ENCODE measurements at regions not wholly inside any gene's neighbourhood (a gene's known extent, or its start where the extent isn't known, plus 50 kb on each side); places are given as distances from the start of the nearest gene placed in this dataset.

DNA sequence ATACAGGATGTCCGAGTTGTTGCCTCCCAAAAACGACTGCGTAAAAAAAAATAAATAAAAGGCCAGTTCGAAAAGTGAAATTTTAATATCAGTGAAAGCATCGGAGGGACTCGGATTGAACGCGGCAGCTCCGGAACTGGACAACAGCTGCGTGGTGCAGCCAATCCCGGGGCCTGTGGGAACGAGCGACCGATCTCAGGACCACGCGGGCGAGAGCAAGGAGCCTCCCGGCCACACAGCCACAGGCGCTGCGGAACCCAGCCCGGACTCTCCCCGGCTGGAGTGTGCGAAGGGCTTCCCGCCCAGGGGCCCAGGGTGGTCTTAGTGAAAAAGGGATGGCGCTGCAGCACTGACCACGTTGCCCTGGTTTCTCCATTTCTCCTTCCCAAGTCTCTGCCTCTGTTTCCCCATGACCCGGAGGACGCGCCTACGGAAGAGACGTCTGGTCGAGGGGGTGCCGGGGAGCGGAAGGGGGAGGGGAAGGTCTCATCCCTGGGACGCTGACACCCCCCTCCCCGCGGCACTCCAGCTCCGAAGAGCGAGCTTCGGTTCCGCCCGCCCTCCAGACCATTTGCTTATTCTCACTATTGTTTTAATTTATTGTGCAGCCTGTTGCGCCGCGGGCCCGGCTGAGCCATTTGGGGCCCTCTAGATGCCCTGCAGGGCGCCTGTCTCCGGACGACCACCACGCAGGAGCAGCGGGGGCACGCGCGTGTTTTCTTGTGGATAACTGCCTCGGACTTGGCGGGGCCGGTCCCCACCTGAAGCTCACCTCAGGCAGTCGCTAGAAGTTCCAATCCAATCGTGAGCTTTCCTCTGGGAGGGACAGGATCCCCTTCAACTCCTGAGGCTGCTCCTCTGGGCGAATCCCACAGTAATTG lies 303.0 kb downstream of the PARP8 start:
- peaks cover 7% of the 10 kb centered on the region for H3K36me3 Mint-ChIP-seq
- no peak for ATAC-seq (ENCODE audit: low read depth)
- DNase-seq (ENCODE audit: low spot score in 2 of 2): no peak
- H3K4me3 Mint-ChIP-seq: no peak overlapping the region
- H3K27me3 Mint-ChIP-seq: peaks cover 34% of the 10 kb centered on the region
- H3K27ac Mint-ChIP-seq: no peak overlapping the region
- peaks cover 7% of the 10 kb centered on the region for H3K9me3 Mint-ChIP-seq
- peaks cover 24% of the 10 kb centered on the region for H3K4me1 Mint-ChIP-seq

DNA sequence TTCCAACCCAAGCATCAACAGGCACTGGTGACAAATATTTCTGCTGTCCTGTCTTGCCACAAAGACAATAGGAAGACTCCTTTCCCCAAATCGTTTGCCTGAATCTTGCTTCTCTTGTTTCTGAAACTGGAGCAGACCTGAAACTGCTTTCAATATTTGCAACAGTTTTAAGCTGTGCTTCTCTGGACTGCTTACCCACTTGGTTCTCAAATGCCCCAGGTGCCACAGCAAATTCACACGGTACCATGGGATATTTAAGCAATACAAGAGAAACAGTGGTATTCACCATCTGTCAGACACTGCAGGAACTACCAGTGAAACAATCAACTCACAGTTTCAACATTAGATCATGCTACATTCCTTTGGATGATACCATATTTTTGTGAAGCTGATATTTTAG lies 309.4 kb downstream of the PARP8 start:
- Mint-ChIP-seq H3K4me3 (no peak overlapping the region), H3K4me1 (no peaks in the 10 kb centered on the region), H3K27me3 (peaks cover 8% of the 10 kb centered on the region), H3K9me3 (no peaks in the 10 kb centered on the region), H3K27ac (no peak overlapping the region), H3K36me3 (no peaks in the 10 kb centered on the region)
- DNase-seq (ENCODE audit: low spot score in 2 of 2) (no peak), ATAC-seq (ENCODE audit: low read depth) (no peak)

DNA sequence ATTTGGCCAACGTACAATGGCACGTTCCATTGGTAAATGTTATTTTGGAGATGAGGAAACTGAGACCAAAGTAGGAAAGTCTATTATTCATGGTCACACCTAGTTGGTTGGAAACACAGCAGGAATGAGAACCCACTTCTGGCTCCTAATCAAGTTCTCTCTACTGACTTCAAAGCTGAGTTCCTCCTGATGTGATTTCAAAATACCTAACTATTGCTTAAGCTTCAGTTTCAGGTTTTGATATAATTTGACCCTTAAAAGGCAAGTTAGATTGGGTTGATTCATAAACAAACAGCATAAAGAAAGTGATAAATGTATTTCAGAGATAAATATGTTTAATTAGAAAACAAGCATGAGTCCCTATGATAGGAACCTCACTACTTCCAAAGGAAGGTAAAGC lies 312.5 kb downstream of the PARP8 start:
- DNase-seq (ENCODE audit: low spot score in 2 of 2): no peak
- peaks cover 7% of the 10 kb centered on the region for H3K27me3 Mint-ChIP-seq
- no peaks in the 10 kb centered on the region for H3K36me3 Mint-ChIP-seq
- H3K4me3 Mint-ChIP-seq: no peak overlapping the region
- no peaks in the 10 kb centered on the region for H3K4me1 Mint-ChIP-seq
- no peak for ATAC-seq (ENCODE audit: low read depth)
- no peaks in the 10 kb centered on the region for H3K9me3 Mint-ChIP-seq
- no peak overlapping the region for H3K27ac Mint-ChIP-seq

DNA sequence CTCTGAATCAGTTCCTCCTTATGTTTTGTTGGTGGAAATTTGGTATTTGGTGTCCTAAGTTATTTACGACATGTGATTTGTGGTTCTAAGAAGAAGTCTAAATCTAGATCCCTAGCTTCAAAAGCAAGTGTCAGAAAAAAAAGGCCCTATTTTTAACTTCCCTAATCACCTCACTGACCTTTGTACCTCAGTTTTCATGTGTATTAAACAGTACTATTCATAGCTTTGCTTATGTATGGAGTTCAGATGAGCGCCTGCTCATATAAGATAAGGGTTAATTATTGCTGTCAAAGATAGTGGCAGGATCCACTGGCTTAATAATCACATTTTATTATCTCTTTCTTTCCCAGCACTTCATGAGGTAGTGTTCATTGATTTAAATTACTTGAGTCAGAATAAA lies 318.2 kb downstream of the PARP8 start:
- H3K27ac Mint-ChIP-seq: no peak overlapping the region
- peaks cover 2% of the 10 kb centered on the region for H3K27me3 Mint-ChIP-seq
- H3K4me3 Mint-ChIP-seq: no peak overlapping the region
- H3K9me3 Mint-ChIP-seq: no peaks in the 10 kb centered on the region
- H3K4me1 Mint-ChIP-seq: no peaks in the 10 kb centered on the region
- ATAC-seq (ENCODE audit: low read depth) (no peak), DNase-seq (ENCODE audit: low spot score in 2 of 2) (no peak)
- no peaks in the 10 kb centered on the region for H3K36me3 Mint-ChIP-seq

DNA sequence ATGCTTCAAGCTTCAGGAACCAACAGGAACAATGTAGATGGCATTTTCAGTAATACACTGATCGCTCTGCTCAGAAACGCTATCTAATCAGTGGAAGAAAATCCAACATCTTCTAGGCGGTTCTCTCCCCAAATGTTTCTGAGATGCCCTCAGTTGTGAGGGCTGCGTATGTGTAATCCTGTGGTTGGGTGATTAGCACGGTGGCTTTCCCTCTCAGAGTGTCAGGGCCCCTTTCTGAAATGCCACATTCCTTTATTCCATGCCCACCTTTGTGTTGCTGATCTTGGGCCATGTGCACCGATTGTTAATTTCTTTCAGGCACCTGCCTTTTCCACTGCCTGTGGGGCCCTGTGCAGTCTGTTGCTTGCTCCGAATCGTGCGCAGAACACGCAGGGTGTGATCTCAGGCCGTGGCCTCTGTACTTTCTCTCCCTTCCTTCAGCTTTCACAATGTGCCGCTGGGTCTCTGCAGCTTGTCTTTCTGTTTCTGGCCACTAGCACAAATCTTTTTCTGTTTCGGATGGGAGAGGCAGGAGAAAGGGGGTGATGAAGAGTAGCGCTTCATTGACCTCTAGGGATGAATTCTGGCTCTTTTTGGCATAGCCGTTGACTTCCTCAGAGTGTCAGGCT lies 324.0 kb downstream of the PARP8 start:
- H3K4me1 Mint-ChIP-seq: no peaks in the 10 kb centered on the region
- no peaks in the 10 kb centered on the region for H3K36me3 Mint-ChIP-seq
- no peak overlapping the region for H3K27ac Mint-ChIP-seq
- H3K27me3 Mint-ChIP-seq: peaks cover 5% of the 10 kb centered on the region
- DNase-seq (ENCODE audit: low spot score in 2 of 2) (no peak), ATAC-seq (ENCODE audit: low read depth) (no peak)
- H3K4me3 Mint-ChIP-seq: no peak overlapping the region
- H3K9me3 Mint-ChIP-seq: no peaks in the 10 kb centered on the region

DNA sequence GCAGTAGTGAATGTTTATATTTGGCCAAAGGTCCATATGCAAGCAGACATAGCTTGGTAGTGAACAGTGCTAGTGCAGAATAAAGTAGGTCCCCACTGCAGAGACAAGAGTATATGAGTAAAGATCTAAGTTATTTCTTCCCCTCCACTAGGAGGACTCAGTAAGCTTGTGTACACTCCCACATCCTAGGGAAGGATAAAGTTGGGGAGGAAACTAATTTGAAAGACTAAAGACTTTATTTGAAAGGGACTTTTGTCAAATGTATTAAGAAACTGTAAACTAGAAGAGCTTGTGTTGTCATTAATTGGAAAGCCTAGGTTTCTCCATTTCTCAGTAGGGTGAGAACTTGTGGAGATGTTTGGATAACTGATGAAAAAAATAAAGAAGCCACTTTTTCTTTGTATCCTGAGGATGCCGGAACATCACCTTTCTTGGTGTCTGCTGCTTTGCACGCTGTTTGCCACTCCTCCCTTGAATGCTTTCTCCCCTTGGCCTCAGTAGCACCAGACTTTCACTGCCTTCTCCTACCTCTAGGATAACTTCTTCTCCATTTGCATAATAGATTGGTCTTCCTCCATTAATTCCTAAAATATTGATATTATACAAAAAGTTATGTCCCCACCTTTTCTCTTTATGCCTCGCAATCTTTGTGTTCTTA lies 329.0 kb downstream of the PARP8 start:
- Mint-ChIP-seq H3K4me1 (no peaks in the 10 kb centered on the region), H3K27ac (no peak overlapping the region), H3K36me3 (no peaks in the 10 kb centered on the region), H3K27me3 (peaks cover 3% of the 10 kb centered on the region), H3K4me3 (no peak overlapping the region), H3K9me3 (no peaks in the 10 kb centered on the region)
- no peak for DNase-seq (ENCODE audit: low spot score in 2 of 2)
- no peak for ATAC-seq (ENCODE audit: low read depth)

DNA sequence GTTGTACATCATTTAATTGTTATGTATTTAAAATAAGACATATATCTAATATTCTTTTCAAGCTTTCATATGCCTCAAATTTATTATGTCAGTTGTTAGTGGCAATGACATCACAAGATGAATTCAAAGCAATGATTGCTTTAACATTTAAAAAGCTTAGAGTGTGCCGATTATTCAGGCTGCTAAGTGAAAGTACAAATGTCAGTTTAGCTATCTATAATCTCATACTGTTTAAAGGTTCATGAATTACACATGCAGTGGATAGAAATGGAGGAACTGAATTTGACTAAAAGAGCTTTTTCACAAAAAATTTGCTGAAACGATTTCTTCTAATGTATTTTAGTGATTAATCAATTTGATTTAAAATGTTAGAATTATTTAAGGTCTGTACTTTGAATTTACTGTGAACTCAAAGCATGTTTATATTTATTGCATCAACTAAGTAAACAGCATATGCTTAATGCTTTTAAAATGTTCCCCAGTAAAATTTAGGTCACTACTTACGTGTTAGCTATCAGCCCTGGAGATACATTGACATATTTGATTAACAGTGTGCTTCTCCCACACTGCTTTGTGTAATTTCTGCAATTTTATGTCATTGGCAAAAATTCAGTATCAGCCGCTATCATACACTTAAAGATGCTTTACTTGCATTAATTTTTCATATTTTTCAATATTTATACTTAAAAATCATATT lies 334.9 kb downstream of the PARP8 start:
- Mint-ChIP-seq H3K4me1 (no peaks in the 10 kb centered on the region), H3K36me3 (no peaks in the 10 kb centered on the region), H3K27ac (no peak overlapping the region), H3K4me3 (no peak overlapping the region), H3K27me3 (no peaks in the 10 kb centered on the region), H3K9me3 (peaks cover 1% of the 10 kb centered on the region)
- DNase-seq (ENCODE audit: low spot score in 2 of 2): no peak
- ATAC-seq (ENCODE audit: low read depth): no peak

DNA sequence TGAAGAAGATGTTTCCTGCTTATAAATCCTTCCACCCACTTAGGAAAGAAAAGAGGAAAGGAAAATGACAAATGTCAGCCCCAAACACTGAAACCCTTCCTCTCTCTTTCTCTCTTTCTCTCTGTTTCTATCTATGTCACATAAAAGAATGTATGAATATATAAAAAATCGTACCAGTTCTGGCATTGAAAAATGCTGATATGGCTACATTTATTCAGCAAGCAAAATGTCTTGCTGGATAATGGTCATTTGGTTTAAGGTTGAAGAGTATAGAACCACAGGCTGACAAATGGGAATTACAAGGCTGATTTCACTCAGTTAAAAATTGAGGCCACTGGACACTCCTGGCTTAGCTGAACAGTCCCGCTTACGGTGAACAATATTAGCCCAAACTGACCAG lies 335.9 kb downstream of the PARP8 start:
- DNase-seq (ENCODE audit: low spot score in 2 of 2) (no peak), ATAC-seq (ENCODE audit: low read depth) (no peak)
- Mint-ChIP-seq H3K27me3 (no peaks in the 10 kb centered on the region), H3K27ac (no peak overlapping the region), H3K9me3 (peaks cover 1% of the 10 kb centered on the region), H3K4me1 (no peaks in the 10 kb centered on the region), H3K4me3 (no peak overlapping the region), H3K36me3 (no peaks in the 10 kb centered on the region)

DNA sequence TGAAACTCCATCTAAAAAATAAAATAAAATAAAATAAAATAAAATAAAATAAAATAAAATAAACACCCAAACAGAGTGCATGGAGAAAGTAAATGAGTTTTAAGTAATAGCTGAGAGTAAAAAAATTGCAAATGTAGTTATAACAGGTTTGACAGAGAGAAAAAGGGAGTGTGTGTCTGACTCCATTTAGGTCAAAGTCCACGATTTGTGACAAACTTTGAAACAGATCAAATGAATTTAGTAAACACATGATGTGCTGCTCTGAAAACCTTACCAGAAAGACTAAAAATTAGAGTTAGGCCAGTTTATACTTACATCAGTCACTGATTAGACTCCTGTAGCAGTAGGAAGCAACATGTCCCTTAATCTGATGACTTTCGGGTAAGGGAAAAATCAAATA lies 346.6 kb downstream of the PARP8 start:
- H3K36me3 Mint-ChIP-seq: no peaks in the 10 kb centered on the region
- no peaks in the 10 kb centered on the region for H3K4me1 Mint-ChIP-seq
- no peaks in the 10 kb centered on the region for H3K9me3 Mint-ChIP-seq
- DNase-seq (ENCODE audit: low spot score in 2 of 2) (no peak), ATAC-seq (ENCODE audit: low read depth) (no peak)
- no peak overlapping the region for H3K27ac Mint-ChIP-seq
- H3K27me3 Mint-ChIP-seq: peaks cover 5% of the 10 kb centered on the region
- H3K4me3 Mint-ChIP-seq: no peak overlapping the region

DNA sequence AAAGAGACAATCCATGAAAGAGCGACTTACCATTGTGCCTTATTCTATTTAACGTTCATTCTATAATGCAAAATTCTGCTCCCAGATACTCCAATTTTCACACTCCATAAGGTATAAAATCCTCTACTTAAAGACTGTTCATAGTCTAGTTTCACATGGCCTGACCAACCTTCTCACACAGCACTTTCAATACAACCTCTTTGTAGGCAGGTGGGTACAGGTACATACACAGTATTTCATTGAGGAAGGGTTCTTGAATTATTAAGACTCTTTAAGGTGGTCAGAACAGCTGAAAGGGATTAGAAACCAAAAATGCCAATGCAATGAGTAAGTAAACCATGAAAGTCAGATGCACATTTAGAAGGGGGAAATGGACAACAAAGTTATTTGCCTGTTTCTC lies 352.0 kb downstream of the PARP8 start:
- Mint-ChIP-seq H3K4me3 (no peak overlapping the region), H3K27me3 (peaks cover 2% of the 10 kb centered on the region), H3K27ac (no peak overlapping the region), H3K36me3 (no peaks in the 10 kb centered on the region), H3K4me1 (no peaks in the 10 kb centered on the region), H3K9me3 (no peaks in the 10 kb centered on the region)
- ATAC-seq (ENCODE audit: low read depth): no peak
- DNase-seq (ENCODE audit: low spot score in 2 of 2): no peak

DNA sequence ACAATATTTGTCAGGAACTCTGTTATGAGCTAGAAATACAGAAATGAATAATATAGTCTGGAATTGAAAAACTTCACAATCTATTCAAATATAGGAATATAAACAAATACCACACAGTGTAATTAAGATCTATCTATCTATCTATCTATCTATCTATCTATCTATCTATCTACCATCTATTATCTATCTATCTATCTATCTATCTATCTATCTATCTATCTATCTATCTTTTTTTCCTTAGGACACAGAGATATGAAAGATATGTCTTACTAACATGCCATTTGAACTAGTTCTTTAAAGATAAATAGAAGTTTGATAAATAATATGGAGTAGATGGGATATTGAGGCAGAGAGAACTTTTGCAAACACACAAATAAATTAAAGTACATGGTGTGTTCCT lies 357.8 kb downstream of the PARP8 start:
- Mint-ChIP-seq H3K27me3 (peaks cover 3% of the 10 kb centered on the region), H3K4me3 (no peak overlapping the region), H3K4me1 (no peaks in the 10 kb centered on the region), H3K36me3 (no peaks in the 10 kb centered on the region), H3K9me3 (peaks cover 5% of the 10 kb centered on the region), H3K27ac (no peak overlapping the region)
- DNase-seq (ENCODE audit: low spot score in 2 of 2) (no peak), ATAC-seq (ENCODE audit: low read depth) (no peak)

DNA sequence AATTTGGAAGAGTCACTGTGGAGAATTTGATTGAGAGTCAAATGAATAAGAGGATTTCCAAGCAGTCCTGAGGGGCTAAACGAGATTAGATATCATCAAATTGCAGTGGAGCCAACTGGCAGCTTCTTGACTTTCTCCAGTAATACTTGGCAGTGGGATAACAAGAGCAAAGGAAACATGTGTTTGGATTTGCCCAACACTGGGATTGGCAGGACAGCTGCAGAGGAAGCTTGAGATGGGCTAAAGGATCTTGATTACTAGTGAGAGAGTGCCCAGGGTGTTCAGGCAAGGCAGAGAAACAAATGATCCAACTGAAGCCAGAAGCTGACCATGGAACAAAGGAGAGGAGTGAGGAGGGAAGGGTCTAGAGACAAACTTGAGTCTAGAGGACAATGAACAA lies 356.0 kb upstream of the ISL1 start:
- ATAC-seq (ENCODE audit: low read depth): no peak

DNA sequence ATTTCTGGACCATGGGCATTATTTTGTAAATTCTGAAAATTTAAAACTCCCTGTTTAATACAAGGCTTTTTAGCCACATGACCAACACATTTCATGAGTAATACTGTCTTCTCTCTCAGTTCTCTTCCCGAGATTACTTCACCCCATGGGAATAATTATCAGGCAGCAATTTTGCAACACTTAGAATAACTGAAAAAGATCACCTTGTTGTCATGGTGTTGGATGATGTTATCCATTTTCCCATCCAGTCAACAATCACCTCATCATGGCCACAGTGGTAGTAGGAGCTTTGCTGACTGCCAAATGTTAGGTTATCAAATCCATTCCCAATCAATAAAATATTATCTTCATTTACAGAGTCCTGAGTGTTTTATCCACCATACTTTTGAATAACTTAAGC lies 354.9 kb upstream of the ISL1 start:
- H3K4me1 Mint-ChIP-seq: no peaks in the 10 kb centered on the region
- DNase-seq (ENCODE audit: low spot score in 2 of 2) (no peak), ATAC-seq (ENCODE audit: low read depth) (no peak)
- H3K4me3 Mint-ChIP-seq: no peak overlapping the region
- peaks cover 5% of the 10 kb centered on the region for H3K9me3 Mint-ChIP-seq
- peaks cover 3% of the 10 kb centered on the region for H3K27me3 Mint-ChIP-seq
- no peaks in the 10 kb centered on the region for H3K36me3 Mint-ChIP-seq
- H3K27ac Mint-ChIP-seq: no peak overlapping the region

More for the DNA sequence above, 356.0 kb upstream of the ISL1 start:
- no peaks in the 10 kb centered on the region for H3K4me1 Mint-ChIP-seq
- peaks cover 3% of the 10 kb centered on the region for H3K27me3 Mint-ChIP-seq
- H3K4me3 Mint-ChIP-seq: no peak overlapping the region
- no peak overlapping the region for H3K27ac Mint-ChIP-seq
- peaks cover 5% of the 10 kb centered on the region for H3K9me3 Mint-ChIP-seq
- no peaks in the 10 kb centered on the region for H3K36me3 Mint-ChIP-seq
- no peak for DNase-seq (ENCODE audit: low spot score in 2 of 2)

DNA sequence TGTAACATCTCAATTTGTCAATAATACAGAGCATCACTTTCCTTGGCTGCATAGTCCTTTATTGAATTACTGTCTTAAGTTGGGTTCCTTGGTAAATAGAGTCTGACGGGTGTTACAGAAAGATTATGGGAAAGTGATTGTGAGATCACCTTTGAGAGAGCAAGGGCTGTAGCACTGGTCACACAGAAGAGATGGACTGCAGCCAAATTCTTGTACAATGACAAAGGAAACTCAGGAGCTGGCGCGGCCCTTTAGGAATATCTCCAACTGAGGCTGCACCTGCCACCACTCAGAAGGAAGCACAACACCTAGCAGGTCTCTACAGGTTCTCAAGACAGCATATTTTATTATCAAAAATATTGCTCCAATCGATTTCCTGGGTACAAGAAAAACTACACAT lies 350.0 kb upstream of the ISL1 start:
- H3K36me3 Mint-ChIP-seq: no peaks in the 10 kb centered on the region
- peaks cover 1% of the 10 kb centered on the region for H3K27me3 Mint-ChIP-seq
- no peak for ATAC-seq (ENCODE audit: low read depth)
- DNase-seq (ENCODE audit: low spot score in 2 of 2): no peak
- H3K4me1 Mint-ChIP-seq: no peaks in the 10 kb centered on the region
- H3K27ac Mint-ChIP-seq: no peak overlapping the region
- no peaks in the 10 kb centered on the region for H3K9me3 Mint-ChIP-seq
- no peak overlapping the region for H3K4me3 Mint-ChIP-seq
